GM21367 (cell line): ENCODE measurements at regions not wholly inside any gene's neighbourhood (a gene's known extent, or its start where the extent isn't known, plus 50 kb on each side); places are given as distances from the start of the nearest gene placed in this dataset.

Experiments used
- ATAC-seq: cut with Tn5 transposase; IDR thresholded peaks from one replicate; pipeline ENCODE4 v1.9.1; 2021; ENCODE audit not compliant: unreplicated experiment

- no peak for ATAC-seq
Observed at GRCh38 chrY:8390310-8390709, 947.0 kb upstream of the TSPY4 start.

- ATAC-seq, result no peak
Observed at GRCh38 chrY:8393246-8393645, 944.0 kb upstream of the TSPY4 start.

- no peak for ATAC-seq
Observed at GRCh38 chrY:8422906-8423305, 914.4 kb upstream of the TSPY4 start.

GRCh38 chrY:8426433-8426832 is 910.8 kb upstream of the TSPY4 start:
- no peak for ATAC-seq

GRCh38 chrY:8437510-8437909 is 899.8 kb upstream of the TSPY4 start:
- ATAC-seq, result no peak

GRCh38 chrY:8442097-8442496 is 895.2 kb upstream of the TSPY4 start:
- ATAC-seq, result no peak

GRCh38 chrY:8452963-8453362 is 884.3 kb upstream of the TSPY4 start:
- no peak for ATAC-seq

GRCh38 chrY:8466813-8467212 is 870.5 kb upstream of the TSPY4 start:
- ATAC-seq, result no peak

- no peak for ATAC-seq
Observed at GRCh38 chrY:8470249-8470648, 867.0 kb upstream of the TSPY4 start.

- ATAC-seq, result no peak
Observed at GRCh38 chrY:8479141-8479540, 858.1 kb upstream of the TSPY4 start.

- no peak for ATAC-seq
Observed at GRCh38 chrY:8488955-8489354, 848.3 kb upstream of the TSPY4 start.

- ATAC-seq, result no peak
Observed at GRCh38 chrY:8489880-8490630, 847.2 kb upstream of the TSPY4 start.

- ATAC-seq, result no peak
Observed at GRCh38 chrY:8494396-8494795, 842.9 kb upstream of the TSPY4 start.

GRCh38 chrY:8495243-8495642 is 842.0 kb upstream of the TSPY4 start:
- ATAC-seq, result no peak

GRCh38 chrY:8500888-8501287 is 836.4 kb upstream of the TSPY4 start:
- ATAC-seq, result no peak

- ATAC-seq, result no peak
Observed at GRCh38 chrY:8533468-8533867, 803.8 kb upstream of the TSPY4 start.

GRCh38 chrY:8535704-8536103 is 801.6 kb upstream of the TSPY4 start:
- ATAC-seq, result peak; percentile 98

GRCh38 chrY:8536277-8536676 is 801.0 kb upstream of the TSPY4 start:
- no peak for ATAC-seq

- ATAC-seq, result no peak
Observed at GRCh38 chrY:8541306-8541705, 796.0 kb upstream of the TSPY4 start.

- no peak for ATAC-seq
Observed at GRCh38 chrY:8544715-8545114, 792.5 kb upstream of the TSPY4 start.

- no peak for ATAC-seq
Observed at GRCh38 chrY:8547931-8548330, 789.3 kb upstream of the TSPY4 start.

GRCh38 chrY:8551323-8551722 is 785.9 kb upstream of the TSPY4 start:
- ATAC-seq, result no peak

- ATAC-seq, result no peak
Observed at GRCh38 chrY:8552168-8552805, 785.0 kb upstream of the TSPY4 start.
